C4-2B (cell line): ENCODE measurements at regions not wholly inside any gene's neighbourhood (a gene's known extent, or its start where the extent isn't known, plus 50 kb on each side); places are given as distances from the start of the nearest gene placed in this dataset.

ENCODE experiments used
- CTCF ChIP-seq: fragments of 450-650 bp; conservative IDR thresholded peaks from 2 replicates; pipeline ENCODE4 v1.5.1; 2017; ENCODE audit warnings: mild to moderate bottlenecking
- ZFX ChIP-seq: fragments of 450-650 bp; IDR thresholded peaks from 2 replicates; pipeline ENCODE4 v1.6.1; 2017

DNA sequence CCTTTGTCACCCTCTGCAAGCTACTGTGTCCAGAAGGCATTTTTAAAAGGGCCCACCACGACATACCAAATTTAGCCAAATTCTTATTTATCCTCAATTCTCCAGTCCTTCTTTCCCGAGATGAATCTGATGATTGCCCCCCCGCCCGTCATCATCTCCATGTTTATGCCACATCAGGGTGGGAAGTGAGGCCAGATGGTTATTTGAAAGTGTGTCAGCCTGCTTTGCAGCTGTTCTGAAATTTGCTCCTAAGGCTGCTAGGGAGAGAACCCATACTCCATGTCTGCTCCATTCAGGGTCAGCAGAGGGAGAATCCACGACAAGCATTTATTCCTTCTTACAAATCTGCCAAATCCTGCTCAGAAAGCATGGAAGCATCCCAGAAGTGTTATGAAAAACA lies 337.8 kb downstream of the ADAMTS20 start:
- TF ChIP-seq CTCF = no peak
- no peak for TF ChIP-seq ZFX
